ENCODE measurements at regions not wholly inside any gene's neighbourhood (a gene's known extent, or its start where the extent isn't known, plus 50 kb on each side); places are given as distances from the start of the nearest gene placed in this dataset.
A peak's percentile ranks its signal among the peaks of the same experiment; 100 is the strongest.

GRCh38 chr12:16118586-16118985 is 158.9 kb downstream of the SLC15A5 start:
- Histone ChIP-seq H3K27ac (ENCODE audit: low read depth) (no peak overlapping the region), H3K4me2 (no peak overlapping the region), H3K4me1 (ENCODE audit: insufficient read depth) (peaks cover 8% of the 10 kb centered on the region), H3K36me3 (ENCODE audit: insufficient read depth) (no peaks in the 10 kb centered on the region), H3K9me2 (ENCODE audit: insufficient read depth) (peaks cover 3% of the 10 kb centered on the region; the same call in 1 of the 2 replicates), H3K27me3 (ENCODE audit: insufficient read depth) (no peaks in the 10 kb centered on the region), H3F3A (replicated peaks; ENCODE audit: low read depth) (no peaks in the 10 kb centered on the region), H4K20me1 (replicated peaks; ENCODE audit: insufficient read depth) (no peaks in the 10 kb centered on the region), H3K79me2 (replicated peaks; ENCODE audit: insufficient read depth) (no peaks in the 10 kb centered on the region), H3K4me3 (no peak overlapping the region), H2AFZ (no peak overlapping the region; the same call in 1 of the 2 replicates)
- TF ChIP-seq NANOG (IDR thresholded peaks at IDR 0.05; ENCODE audit: borderline replicate concordance) (no peak), CREB1 (CRISPR knock-in tag; IDR thresholded peaks at IDR 0.05; ENCODE audit: low read depth) (no peak), POLR2AphosphoS5 (IDR thresholded peaks at IDR 0.05; ENCODE audit: low read depth) (no peak), CTCF (conservative IDR thresholded peaks at IDR 0.05; ENCODE audit: low read depth in 2 of 2) (no peak), ZNF462 (CRISPR knock-in tag; IDR thresholded peaks at IDR 0.05) (no peak), REST (IDR thresholded peaks at IDR 0.05; ENCODE audit: unreplicated experiment) (no peak), ZNF114 (CRISPR knock-in tag; IDR thresholded peaks at IDR 0.05) (no peak), JUNB (IDR thresholded peaks at IDR 0.05; ENCODE audit: unreplicated experiment) (no peak), ETS1 (IDR thresholded peaks at IDR 0.05) (no peak), EZH2phosphoT487 (IDR thresholded peaks at IDR 0.05; ENCODE audit: unreplicated experiment) (no peak), EZH2 (IDR thresholded peaks at IDR 0.05; ENCODE audit: low read depth, unreplicated experiment) (no peak)
- peaks cover 3% of the 10 kb centered on the region for H3K27me3 Mint-ChIP-seq (ENCODE audit: insufficient read depth, low read depth, poor library complexity)
- no peaks in the 10 kb centered on the region for H3K36me3 Mint-ChIP-seq (ENCODE audit: low read depth)
- ATAC-seq (peak; percentile 62), DNase-seq (ENCODE audit: low spot score) (peak; percentile 57)
- H3K9me3 Mint-ChIP-seq, result no peaks in the 10 kb centered on the region
- no peak overlapping the region for H3K4me3 Mint-ChIP-seq
- H3K4me1 Mint-ChIP-seq, result peaks cover 19% of the 10 kb centered on the region
- H3K27ac Mint-ChIP-seq, result peak overlapping the region; percentile 72

All from GM23338 (cell line).